ENCODE measurements at regions not wholly inside any gene's neighbourhood (a gene's known extent, or its start where the extent isn't known, plus 50 kb on each side); places are given as distances from the start of the nearest gene placed in this dataset.
A peak's percentile ranks its signal among the peaks of the same experiment; 100 is the strongest.

DNA sequence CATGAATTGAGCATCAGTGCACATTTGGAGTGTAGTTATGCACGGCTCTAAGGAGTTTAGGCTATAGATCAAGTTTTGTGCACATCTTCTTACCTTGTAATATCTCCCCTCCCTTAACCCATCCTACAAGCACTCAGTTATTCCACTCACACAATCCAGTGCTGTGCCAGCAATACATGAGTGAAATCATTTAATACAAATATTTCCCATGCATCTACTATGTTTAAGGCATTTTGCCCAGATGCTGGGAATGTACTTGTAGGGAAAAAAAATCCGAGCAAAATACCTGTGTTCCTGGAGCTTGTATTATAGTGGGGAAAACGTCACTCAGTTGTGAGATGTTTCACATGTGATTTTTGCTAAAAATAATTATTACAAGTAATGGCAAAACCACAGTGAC is 191.6 kb upstream of the LDB2 start:
- H3K9me3 ChIP-seq (ENCODE audit: control insufficient read depth, low read length): no peaks in the 10 kb centered on the region
- DNase-seq (ENCODE audit: low read depth): no peak
- H3K27me3 ChIP-seq (replicated peaks; ENCODE audit: control insufficient read depth, insufficient read depth, low read length): no peaks in the 10 kb centered on the region
- peaks cover 24% of the 10 kb centered on the region for H3K4me1 ChIP-seq (ENCODE audit: control insufficient read depth, insufficient read depth, low read length)
- H3K36me3 ChIP-seq (ENCODE audit: control insufficient read depth, insufficient read depth, low read length, severe bottlenecking): no peaks in the 10 kb centered on the region
- no peak overlapping the region for H3K4me3 ChIP-seq (ENCODE audit: low read length)
- no peak overlapping the region for H3K9ac ChIP-seq (ENCODE audit: low read length)

DNA sequence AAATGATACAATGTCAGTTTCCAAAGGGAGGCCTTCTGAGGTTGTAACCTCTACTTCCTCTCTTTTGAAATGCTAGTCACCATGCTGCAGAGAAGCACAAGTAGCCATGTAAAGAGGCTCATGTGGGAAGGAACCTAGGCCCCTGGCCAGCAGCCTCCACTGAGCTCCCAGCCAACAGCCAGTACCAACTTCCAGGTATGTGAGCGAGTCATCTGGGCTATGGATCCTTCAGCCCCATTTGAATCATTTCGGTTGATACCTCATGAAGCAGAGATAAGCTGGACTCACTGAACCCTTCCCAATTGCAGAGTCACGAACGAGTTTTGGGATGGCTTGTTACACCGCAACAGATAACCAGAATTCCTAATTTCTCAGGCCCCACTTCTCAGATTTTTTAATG is 187.0 kb upstream of the LDB2 start:
- Histone ChIP-seq H3K9ac (ENCODE audit: low read length) (no peak overlapping the region), H3K27me3 (replicated peaks; ENCODE audit: control insufficient read depth, insufficient read depth, low read length) (no peaks in the 10 kb centered on the region), H3K4me1 (ENCODE audit: control insufficient read depth, insufficient read depth, low read length) (no peaks in the 10 kb centered on the region), H3K36me3 (ENCODE audit: control insufficient read depth, insufficient read depth, low read length, severe bottlenecking) (no peaks in the 10 kb centered on the region), H3K9me3 (ENCODE audit: control insufficient read depth, low read length) (no peaks in the 10 kb centered on the region), H3K4me3 (ENCODE audit: low read length) (no peak overlapping the region)
- DNase-seq (ENCODE audit: low read depth): no peak

DNA sequence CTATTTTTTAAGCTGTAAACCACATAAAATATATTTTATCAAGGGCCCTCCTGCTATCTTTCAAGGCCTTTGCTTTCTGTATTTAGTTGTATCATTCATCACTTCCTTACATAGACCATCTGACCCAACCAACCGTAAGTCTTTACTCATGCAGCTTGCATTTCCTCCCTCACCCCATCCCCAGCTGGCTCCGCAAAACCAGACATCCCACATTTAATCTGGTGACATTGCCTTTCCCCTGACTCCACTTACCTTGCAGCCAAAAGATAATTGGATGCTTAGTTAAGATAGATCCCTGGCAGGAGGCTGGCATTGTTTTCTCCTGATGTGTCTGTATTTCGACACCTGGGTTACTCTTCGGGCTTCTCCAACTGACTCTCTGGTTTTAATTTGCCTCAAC is 183.7 kb upstream of the LDB2 start:
- no peaks in the 10 kb centered on the region for H3K27me3 ChIP-seq (replicated peaks; ENCODE audit: control insufficient read depth, insufficient read depth, low read length)
- no peaks in the 10 kb centered on the region for H3K4me1 ChIP-seq (ENCODE audit: control insufficient read depth, insufficient read depth, low read length)
- no peak for DNase-seq (ENCODE audit: low read depth)
- H3K36me3 ChIP-seq (ENCODE audit: control insufficient read depth, insufficient read depth, low read length, severe bottlenecking): no peaks in the 10 kb centered on the region
- no peak overlapping the region for H3K4me3 ChIP-seq (ENCODE audit: low read length)
- no peaks in the 10 kb centered on the region for H3K9me3 ChIP-seq (ENCODE audit: control insufficient read depth, low read length)
- no peak overlapping the region for H3K9ac ChIP-seq (ENCODE audit: low read length)

DNA sequence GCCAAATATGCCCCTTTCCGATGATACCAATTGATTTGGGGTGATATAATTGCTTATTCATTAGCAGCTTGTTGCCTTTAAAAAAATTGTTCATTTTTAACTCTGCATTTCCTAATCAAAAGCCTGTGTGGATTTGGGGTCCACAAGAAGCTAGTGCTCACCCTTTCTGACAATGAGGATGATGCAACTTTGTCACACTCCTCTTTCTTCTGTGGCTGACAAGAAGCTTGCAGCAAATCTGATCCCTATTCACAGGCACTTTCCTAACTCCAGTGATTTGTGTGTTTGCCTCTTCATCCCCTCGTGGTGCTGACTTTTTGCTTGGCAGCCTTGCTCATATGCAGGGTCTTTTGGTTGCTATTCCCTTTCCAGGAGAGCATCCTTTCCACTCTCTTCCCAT is 182.7 kb upstream of the LDB2 start:
- Histone ChIP-seq H3K9ac (ENCODE audit: low read length) (no peak overlapping the region), H3K9me3 (ENCODE audit: control insufficient read depth, low read length) (no peaks in the 10 kb centered on the region), H3K36me3 (ENCODE audit: control insufficient read depth, insufficient read depth, low read length, severe bottlenecking) (no peaks in the 10 kb centered on the region), H3K4me3 (ENCODE audit: low read length) (no peak overlapping the region), H3K27me3 (replicated peaks; ENCODE audit: control insufficient read depth, insufficient read depth, low read length) (no peaks in the 10 kb centered on the region), H3K4me1 (ENCODE audit: control insufficient read depth, insufficient read depth, low read length) (no peaks in the 10 kb centered on the region)
- DNase-seq (ENCODE audit: low read depth): no peak

DNA sequence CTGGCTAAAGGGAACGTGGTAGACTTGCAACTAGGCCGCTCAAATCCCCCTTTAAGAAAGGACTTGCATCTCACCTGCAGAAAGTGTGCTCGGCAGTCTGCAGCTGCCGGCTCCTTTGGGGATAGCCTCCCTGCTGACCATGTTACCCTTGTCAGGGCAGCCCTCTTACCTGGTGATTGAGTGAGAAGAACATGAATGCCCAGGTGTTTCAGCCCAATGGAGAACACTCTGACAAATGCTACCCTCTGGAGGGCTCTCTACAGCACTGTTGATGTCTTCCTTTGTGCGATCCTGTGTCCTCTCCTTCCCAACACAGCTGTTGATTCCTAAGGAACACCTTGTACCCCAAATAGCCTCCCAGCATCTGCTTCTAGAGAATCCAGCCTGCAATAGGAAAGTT is 178.7 kb upstream of the LDB2 start:
- H3K27me3 ChIP-seq (replicated peaks; ENCODE audit: control insufficient read depth, insufficient read depth, low read length): no peaks in the 10 kb centered on the region
- H3K36me3 ChIP-seq (ENCODE audit: control insufficient read depth, insufficient read depth, low read length, severe bottlenecking): no peaks in the 10 kb centered on the region
- H3K4me1 ChIP-seq (ENCODE audit: control insufficient read depth, insufficient read depth, low read length): peaks cover 8% of the 10 kb centered on the region
- H3K9me3 ChIP-seq (ENCODE audit: control insufficient read depth, low read length): no peaks in the 10 kb centered on the region
- no peak overlapping the region for H3K4me3 ChIP-seq (ENCODE audit: low read length)
- no peak overlapping the region for H3K9ac ChIP-seq (ENCODE audit: low read length)
- no peak for DNase-seq (ENCODE audit: low read depth)

DNA sequence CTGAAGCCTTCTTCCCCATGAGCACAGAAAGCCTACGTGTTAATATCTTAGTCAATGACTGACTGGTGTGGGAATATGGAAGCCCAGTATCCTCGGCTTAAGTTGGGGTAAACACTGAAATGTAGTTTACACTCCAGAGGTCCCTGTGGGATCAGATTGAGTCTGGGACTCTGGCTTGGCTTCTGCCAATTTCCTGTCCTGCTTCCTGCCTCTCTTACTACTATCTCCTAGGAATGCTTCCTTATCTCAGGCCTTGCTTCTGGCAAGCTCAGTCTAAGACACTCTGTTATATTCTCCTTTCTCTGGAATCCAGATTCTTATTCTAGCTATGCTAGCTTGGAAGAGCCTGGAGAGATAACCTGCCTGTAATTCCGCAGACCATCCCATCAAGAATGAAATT is 174.0 kb upstream of the LDB2 start:
- DNase-seq (ENCODE audit: low read depth): no peak
- H3K36me3 ChIP-seq (ENCODE audit: control insufficient read depth, insufficient read depth, low read length, severe bottlenecking): no peaks in the 10 kb centered on the region
- H3K9me3 ChIP-seq (ENCODE audit: control insufficient read depth, low read length): peaks cover 12% of the 10 kb centered on the region
- H3K4me3 ChIP-seq (ENCODE audit: low read length): no peak overlapping the region
- H3K27me3 ChIP-seq (replicated peaks; ENCODE audit: control insufficient read depth, insufficient read depth, low read length): no peaks in the 10 kb centered on the region
- H3K9ac ChIP-seq (ENCODE audit: low read length): no peak overlapping the region
- peaks cover 23% of the 10 kb centered on the region for H3K4me1 ChIP-seq (ENCODE audit: control insufficient read depth, insufficient read depth, low read length)

DNA sequence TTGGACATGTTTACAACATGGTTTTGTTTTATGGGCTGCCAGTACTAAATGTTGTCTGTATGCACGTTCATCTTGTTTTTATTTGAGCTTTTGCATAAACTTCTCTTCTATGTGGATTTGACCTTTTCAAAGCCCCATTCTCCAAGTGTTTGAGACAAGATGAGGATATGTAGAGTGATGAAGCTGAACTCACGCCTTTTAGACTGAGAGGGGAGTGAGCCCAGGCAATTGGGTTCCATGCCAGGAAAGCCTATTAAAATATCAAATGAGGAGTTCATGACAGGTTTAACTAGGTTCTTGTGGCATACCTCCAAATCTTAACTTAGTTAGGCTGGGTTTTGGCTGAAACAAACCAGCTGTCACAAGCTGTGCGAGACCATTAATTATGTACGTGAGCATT is 170.4 kb upstream of the LDB2 start:
- Histone ChIP-seq H3K4me3 (ENCODE audit: low read length) (no peak overlapping the region), H3K27me3 (replicated peaks; ENCODE audit: control insufficient read depth, insufficient read depth, low read length) (no peaks in the 10 kb centered on the region), H3K4me1 (ENCODE audit: control insufficient read depth, insufficient read depth, low read length) (peaks cover 52% of the 10 kb centered on the region), H3K9me3 (ENCODE audit: control insufficient read depth, low read length) (peaks cover 12% of the 10 kb centered on the region), H3K9ac (ENCODE audit: low read length) (no peak overlapping the region), H3K36me3 (ENCODE audit: control insufficient read depth, insufficient read depth, low read length, severe bottlenecking) (no peaks in the 10 kb centered on the region)
- no peak for DNase-seq (ENCODE audit: low read depth)

DNA sequence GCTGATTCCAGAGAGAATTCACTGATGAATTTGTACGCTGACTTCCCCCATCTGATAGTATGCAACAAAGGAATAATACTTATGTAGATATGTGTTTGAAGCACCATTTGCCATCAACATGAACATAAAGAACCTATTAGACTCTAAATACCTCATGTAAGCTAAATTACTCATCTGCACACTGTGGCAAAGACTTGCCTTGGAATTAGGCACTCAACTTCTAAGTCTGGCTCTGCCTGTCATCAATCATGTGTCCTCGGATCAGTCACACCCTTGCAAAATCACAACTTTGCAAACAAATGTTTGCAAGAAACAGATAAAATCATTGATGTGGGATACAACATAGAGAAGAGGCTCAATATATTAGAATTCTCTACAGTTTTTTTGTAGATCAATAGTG is 169.9 kb upstream of the LDB2 start:
- Histone ChIP-seq H3K4me3 (ENCODE audit: low read length) (no peak overlapping the region), H3K9ac (ENCODE audit: low read length) (no peak overlapping the region), H3K4me1 (ENCODE audit: control insufficient read depth, insufficient read depth, low read length) (peaks cover 57% of the 10 kb centered on the region), H3K9me3 (ENCODE audit: control insufficient read depth, low read length) (peaks cover 12% of the 10 kb centered on the region), H3K36me3 (ENCODE audit: control insufficient read depth, insufficient read depth, low read length, severe bottlenecking) (no peaks in the 10 kb centered on the region), H3K27me3 (replicated peaks; ENCODE audit: control insufficient read depth, insufficient read depth, low read length) (no peaks in the 10 kb centered on the region)
- DNase-seq (ENCODE audit: low read depth): no peak

DNA sequence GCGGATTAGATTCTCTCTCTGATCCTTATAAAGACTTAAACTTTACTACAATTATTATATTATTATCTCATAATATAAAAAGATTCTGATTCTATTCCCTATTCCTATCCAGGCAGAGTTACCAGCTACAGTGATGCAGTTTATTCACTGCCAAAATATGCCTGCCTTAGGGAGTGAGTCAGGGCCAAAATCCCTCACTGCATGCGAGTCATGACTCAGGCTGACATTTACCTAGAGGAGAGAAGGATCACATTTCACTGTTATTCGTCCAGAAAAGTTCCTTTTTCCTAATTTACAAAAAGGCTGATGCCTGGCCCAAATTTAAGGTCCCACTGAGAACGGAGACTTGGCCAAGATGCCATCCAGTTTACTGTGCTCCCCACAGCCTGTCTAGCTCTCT is 168.5 kb upstream of the LDB2 start:
- Histone ChIP-seq H3K36me3 (ENCODE audit: control insufficient read depth, insufficient read depth, low read length, severe bottlenecking) (no peaks in the 10 kb centered on the region), H3K4me1 (ENCODE audit: control insufficient read depth, insufficient read depth, low read length) (peaks cover 53% of the 10 kb centered on the region), H3K4me3 (ENCODE audit: low read length) (no peak overlapping the region), H3K9me3 (ENCODE audit: control insufficient read depth, low read length) (peaks cover 12% of the 10 kb centered on the region), H3K27me3 (replicated peaks; ENCODE audit: control insufficient read depth, insufficient read depth, low read length) (no peaks in the 10 kb centered on the region), H3K9ac (ENCODE audit: low read length) (peak overlapping the region; percentile 36)
- peak; percentile 92 for DNase-seq (ENCODE audit: low read depth)

DNA sequence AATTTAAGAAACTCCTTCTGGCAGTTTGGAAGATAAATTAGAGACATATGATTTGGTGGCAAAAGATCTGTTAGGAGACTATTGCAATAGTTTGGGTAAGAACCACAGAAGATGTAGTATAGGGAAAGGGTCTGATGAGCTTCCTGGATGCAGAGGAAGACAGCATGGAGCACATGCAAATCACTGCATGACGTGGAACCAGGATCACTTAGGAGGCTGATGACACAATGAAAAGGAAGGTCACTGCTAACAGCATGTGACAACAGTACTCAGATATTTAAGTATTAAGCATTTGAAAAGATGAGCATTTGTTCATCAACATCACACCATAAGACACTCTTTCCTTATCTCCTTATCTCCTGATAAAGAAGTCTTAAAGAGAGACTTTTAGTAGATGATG is 167.8 kb upstream of the LDB2 start:
- Histone ChIP-seq H3K27me3 (replicated peaks; ENCODE audit: control insufficient read depth, insufficient read depth, low read length) (no peaks in the 10 kb centered on the region), H3K9ac (ENCODE audit: low read length) (peak overlapping the region; percentile 20), H3K9me3 (ENCODE audit: control insufficient read depth, low read length) (peaks cover 12% of the 10 kb centered on the region), H3K4me1 (ENCODE audit: control insufficient read depth, insufficient read depth, low read length) (peaks cover 53% of the 10 kb centered on the region), H3K4me3 (ENCODE audit: low read length) (no peak overlapping the region), H3K36me3 (ENCODE audit: control insufficient read depth, insufficient read depth, low read length, severe bottlenecking) (no peaks in the 10 kb centered on the region)
- DNase-seq (ENCODE audit: low read depth): peak; percentile 27

DNA sequence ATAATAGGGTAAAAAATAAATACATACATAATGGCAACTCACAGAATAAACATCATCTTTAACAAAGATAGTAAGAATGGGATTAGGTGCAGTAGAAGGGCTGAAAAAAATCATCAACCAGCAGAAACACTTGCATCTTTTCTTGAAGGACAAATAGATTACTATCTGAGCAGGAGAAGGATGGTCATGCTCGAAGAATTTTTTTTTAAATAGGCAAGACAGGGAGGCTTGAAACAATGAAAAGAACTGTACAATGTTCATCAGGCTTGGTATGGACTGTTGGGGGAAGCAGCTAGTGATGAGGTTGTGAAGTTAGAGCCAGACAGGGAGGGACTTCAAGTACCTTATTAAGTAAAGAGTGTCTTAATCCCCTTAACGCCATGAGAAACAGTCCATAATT is 167.4 kb upstream of the LDB2 start:
- no peaks in the 10 kb centered on the region for H3K27me3 ChIP-seq (replicated peaks; ENCODE audit: control insufficient read depth, insufficient read depth, low read length)
- peaks cover 56% of the 10 kb centered on the region for H3K4me1 ChIP-seq (ENCODE audit: control insufficient read depth, insufficient read depth, low read length)
- DNase-seq (ENCODE audit: low read depth): peak; percentile 52
- H3K9me3 ChIP-seq (ENCODE audit: control insufficient read depth, low read length): peaks cover 10% of the 10 kb centered on the region
- H3K36me3 ChIP-seq (ENCODE audit: control insufficient read depth, insufficient read depth, low read length, severe bottlenecking): no peaks in the 10 kb centered on the region
- no peak overlapping the region for H3K9ac ChIP-seq (ENCODE audit: low read length)
- H3K4me3 ChIP-seq (ENCODE audit: low read length): no peak overlapping the region

DNA sequence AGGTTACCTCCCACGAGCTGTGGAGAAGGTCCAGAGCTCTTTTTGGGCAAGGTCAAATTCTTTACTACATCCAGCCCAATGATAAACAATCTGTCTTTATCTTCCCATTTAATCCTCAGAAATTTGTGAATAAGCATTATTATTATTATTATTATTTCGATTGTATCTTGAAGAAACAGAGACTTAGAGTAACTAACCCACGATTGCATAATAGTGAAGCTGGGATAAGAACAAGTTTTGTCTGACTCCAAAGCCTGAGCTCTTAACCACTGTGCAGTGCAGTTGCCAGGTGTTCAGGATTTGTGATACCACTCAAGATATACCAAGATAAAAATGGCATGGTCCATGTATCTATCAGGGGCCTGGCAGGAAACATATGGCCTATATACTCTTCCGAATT is 166.5 kb upstream of the LDB2 start:
- peak; percentile 14 for DNase-seq (ENCODE audit: low read depth)
- peaks cover 64% of the 10 kb centered on the region for H3K4me1 ChIP-seq (ENCODE audit: control insufficient read depth, insufficient read depth, low read length)
- peaks cover 1% of the 10 kb centered on the region for H3K9me3 ChIP-seq (ENCODE audit: control insufficient read depth, low read length)
- no peaks in the 10 kb centered on the region for H3K27me3 ChIP-seq (replicated peaks; ENCODE audit: control insufficient read depth, insufficient read depth, low read length)
- H3K9ac ChIP-seq (ENCODE audit: low read length): no peak overlapping the region
- no peak overlapping the region for H3K4me3 ChIP-seq (ENCODE audit: low read length)
- no peaks in the 10 kb centered on the region for H3K36me3 ChIP-seq (ENCODE audit: control insufficient read depth, insufficient read depth, low read length, severe bottlenecking)
